COR-L47 (cell line): ENCODE measurements at regions not wholly inside any gene's neighbourhood (a gene's known extent, or its start where the extent isn't known, plus 50 kb on each side); places are given as distances from the start of the nearest gene placed in this dataset.
"Not testable (repeated sequence)": the region's sequence is repeated elsewhere in the genome, so short reads cannot be mapped to it uniquely, and the experiment has no call there.

ENCODE experiments used
- DNase-seq: peaks from one replicate; lab custom pipeline; 2025; lab: John Stamatoyannopoulos, UW

GRCh38 chr3:80618295-80619256 is 850.8 kb upstream of the ROBO1 start:
- no peak for DNase-seq

DNA sequence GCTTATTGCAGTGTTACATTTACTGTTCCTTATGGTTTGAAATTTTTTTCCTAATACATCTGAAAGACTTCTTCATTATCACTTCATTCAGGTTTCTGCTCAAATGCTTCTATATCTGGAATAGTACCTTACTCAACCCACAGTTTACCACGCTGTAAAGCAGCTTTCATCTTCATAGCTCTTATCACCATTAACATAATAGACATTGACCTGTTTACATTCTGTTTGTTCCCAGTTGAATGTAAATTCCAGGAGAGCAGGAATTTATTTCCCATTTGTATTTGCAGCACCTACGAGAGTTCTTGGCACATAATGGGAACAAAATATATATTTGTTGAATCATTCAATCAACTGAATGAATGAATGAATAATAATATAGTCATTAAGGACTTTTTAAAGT is 844.6 kb upstream of the ROBO1 start:
- no peak for DNase-seq

- not testable (repeated sequence) for DNase-seq
Observed at GRCh38 chr3:80608072-80608471, 840.3 kb upstream of the ROBO1 start.

DNA sequence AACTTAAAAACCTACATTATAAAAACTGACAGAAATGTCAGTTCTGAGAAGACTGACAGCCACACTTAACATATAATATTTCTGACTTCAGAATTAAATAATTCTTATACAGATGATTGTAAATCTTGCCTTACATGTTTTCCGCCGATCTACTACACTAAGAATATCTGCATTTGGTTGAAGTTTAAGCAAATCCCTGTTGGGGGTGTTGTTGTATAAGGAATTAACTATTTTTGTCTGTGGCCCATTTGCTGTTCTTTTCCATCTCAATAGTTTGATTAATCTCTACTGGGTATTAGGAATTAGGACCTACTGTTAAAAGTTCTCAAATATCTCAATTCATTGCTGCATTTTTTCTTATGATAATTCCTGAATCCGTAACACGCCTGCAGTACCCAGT is 838.3 kb upstream of the ROBO1 start:
- DNase-seq, result no peak

GRCh38 chr3:80601479-80601878 is 833.7 kb upstream of the ROBO1 start:
- no peak for DNase-seq

DNA sequence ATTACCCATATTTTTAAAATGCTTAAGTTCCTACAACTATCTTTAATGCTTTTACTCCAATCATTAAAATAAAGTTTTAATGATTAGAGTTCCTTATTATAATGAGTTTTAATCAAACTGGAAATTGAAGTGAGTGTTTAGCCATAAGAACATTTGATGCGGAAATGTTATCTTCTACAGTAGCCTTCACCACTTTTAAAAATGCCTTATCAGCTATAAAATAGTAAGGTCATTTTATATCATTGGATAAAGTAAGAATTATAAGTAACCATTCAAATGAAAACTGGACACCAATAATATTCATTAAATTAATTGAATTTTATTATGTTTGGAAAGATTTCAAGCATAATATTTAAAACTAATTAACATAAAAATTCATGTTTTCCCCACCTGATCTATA is 825.0 kb upstream of the ROBO1 start:
- no peak for DNase-seq

GRCh38 chr3:80586338-80586737 is 818.5 kb upstream of the ROBO1 start:
- no peak for DNase-seq

DNA sequence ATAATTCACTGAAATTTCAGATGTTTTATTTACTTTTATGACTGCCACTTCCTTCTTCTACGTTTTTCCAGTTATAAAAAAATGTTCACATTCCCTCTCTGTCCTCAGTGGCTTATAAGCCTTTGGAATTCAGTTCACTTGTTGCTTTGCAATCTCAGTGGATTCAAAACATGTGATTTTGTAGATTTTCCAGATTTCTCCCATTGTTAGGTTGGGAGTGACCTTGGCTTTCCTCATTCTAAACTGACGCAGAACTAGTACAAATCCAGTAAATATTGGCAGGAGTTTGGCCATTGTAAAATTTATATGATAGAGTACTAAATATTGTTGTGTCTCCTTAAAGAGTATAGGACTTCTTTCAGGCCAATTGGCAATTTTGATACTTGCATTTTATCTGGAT is 812.3 kb upstream of the ROBO1 start:
- no peak for DNase-seq

DNA sequence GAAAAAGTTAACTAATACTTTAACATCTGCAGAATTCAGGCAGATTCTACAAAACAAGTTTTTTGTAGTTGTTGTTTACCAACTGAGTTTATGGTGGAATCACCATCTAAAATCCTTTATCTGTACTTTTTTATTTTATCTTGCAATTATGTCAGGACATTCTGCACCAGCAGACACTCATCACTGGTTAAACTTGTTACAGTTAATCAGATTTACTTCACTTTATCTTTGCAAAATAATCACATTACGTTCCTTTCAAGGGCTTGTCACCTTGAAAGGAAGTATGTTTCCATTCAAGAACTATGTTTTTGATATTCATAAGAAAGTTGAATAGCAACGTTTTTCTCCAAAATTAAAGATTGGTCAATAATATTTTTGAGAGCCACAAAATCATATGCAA is 796.6 kb upstream of the ROBO1 start:
- no peak for DNase-seq

GRCh38 chr3:80559701-80560100 is 791.9 kb upstream of the ROBO1 start:
- no peak for DNase-seq

GRCh38 chr3:80556763-80557162 is 789.0 kb upstream of the ROBO1 start:
- no peak for DNase-seq

DNA sequence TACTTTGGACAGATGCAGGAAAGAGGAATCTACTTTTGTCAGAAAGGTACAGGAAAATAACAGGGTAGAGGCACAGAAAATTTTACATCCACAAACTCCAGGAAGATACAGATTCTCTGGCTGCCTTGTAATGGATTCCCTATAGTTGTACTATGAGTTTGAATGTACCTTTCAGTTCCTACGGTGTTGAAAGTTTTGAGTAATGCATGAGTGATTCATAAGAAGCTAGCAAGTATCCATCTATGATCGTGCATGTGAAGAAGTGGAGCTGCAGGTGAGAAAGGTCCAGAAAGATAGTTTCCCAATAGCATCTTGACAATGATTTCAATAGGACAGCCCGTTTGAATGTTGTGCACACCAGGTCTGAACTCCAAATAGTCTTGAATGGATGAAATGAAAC is 786.5 kb upstream of the ROBO1 start:
- DNase-seq, result no peak

- DNase-seq, result no peak
Observed at GRCh38 chr3:80553211-80553610, 785.4 kb upstream of the ROBO1 start.

DNA sequence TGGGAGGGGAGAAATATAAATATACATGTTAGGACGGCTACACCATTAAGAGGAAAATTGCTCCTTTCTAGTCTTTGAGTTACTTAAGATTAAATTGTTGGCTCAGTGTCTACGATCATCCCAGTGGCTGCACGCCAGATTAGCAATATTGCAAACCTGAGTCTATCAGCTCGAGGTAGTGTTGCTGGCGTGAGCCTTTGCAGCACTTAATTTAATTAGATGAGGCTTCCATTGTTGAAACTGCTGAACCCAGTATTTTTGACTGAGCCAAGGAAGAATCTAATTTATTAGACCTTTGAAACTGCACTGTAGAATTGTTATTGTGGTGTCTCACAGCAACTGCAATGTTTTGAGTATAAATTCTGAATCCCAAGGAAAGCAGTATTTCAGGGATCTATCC is 782.4 kb upstream of the ROBO1 start:
- no peak for DNase-seq

GRCh38 chr3:80549173-80549572 is 781.4 kb upstream of the ROBO1 start:
- no peak for DNase-seq

GRCh38 chr3:80543154-80543553 is 775.4 kb upstream of the ROBO1 start:
- DNase-seq, result no peak

DNA sequence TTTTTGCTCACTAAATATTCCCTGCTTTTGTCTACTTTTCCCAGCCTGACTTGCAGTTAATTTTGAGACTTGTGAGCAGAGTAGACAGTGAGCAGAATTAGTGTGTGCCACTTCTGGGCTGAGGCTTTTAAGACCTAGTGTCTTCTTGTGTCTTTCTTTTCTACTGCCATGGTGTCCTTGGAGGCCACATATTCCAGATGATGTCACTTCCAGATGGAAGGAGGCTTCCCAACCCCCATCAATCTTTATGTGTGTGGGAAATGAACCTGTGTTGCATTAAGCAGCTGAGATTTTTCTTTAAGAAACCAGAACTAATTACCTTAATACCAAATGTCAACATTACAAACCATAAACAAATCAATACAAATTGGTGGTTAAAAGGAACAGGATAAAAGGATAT is 774.7 kb upstream of the ROBO1 start:
- no peak for DNase-seq

DNA sequence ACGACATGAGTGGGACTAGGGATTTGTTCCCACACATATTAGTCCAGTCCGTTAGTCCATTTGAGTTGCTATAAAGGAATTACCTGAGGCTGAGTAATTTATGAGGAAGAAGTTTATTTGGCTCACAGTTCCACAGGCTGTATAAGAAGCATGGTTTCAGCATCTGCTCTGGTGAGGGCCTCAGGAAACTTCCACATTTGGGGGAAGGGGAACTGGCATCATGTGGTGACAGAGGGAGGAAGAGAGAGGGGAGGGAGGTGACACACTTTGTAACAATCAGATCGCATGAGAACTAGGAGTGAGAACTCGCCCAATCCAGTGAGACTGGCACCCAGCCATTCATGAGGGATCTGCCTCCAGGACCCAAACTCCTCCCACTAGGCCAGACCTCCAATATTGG is 769.9 kb upstream of the ROBO1 start:
- DNase-seq, result no peak

GRCh38 chr3:80535286-80535685 is 767.5 kb upstream of the ROBO1 start:
- no peak for DNase-seq

DNA sequence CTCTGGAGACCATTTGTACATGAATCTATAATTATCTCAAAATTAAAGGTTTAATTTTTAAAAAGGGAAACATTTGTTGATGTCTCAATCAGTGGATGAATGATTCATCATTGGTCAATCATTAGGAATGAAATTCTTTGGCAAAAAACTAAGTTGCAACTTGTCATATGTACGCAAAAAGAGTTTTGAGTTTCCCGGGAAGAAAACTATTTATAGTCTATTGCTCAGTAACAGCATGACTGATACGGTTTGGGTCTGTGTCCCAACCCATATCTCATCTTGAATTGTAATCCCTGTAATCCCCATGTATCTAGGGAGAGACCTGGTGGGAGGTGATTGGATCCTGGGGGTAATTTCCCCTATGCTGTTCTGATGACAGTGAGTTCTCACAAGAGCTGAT is 765.8 kb upstream of the ROBO1 start:
- no peak for DNase-seq

- no peak for DNase-seq
Observed at GRCh38 chr3:80526153-80526552, 758.4 kb upstream of the ROBO1 start.

- DNase-seq, result no peak
Observed at GRCh38 chr3:80521081-80521480, 753.3 kb upstream of the ROBO1 start.

DNA sequence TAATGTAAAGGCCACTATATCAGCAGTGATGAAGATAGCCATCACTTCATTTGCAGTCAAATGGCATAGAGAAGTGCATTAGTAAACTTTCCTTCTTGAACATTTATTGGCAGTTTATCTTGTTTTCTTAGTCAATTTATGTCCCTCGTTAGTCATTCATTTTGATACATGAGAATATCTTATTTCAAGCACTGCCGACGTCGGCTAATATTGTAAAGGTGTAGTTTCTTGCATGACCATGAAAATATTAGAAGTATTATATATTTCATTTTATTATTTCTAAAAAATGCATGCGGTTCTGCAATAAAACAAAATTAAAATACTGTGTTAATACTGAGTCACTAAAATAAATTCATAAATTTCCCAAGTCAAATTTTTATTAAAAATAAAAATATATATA is 751.6 kb upstream of the ROBO1 start:
- DNase-seq, result no peak

DNA sequence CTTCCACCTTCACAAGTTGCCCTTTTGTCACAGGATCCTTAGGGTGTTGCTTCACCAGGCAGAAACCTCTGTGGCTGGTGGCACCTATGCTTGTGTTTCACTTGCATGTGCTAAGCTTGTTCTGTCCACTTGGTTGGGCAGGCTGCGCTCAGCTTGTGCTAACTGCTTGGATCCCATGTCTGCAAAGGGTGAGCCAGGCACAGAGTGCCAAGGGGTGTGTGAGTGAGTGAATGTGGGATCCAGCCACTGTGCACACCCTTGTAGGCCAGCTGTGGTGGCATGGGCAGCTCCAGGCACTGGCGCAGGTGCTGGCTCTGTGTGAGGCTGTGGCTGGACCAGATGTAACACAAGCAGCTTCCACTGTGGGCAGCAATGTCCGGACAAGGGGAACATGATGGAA is 728.7 kb upstream of the ROBO1 start:
- DNase-seq, result no peak
